ENCODE measurements at regions not wholly inside any gene's neighbourhood (a gene's known extent, or its start where the extent isn't known, plus 50 kb on each side); places are given as distances from the start of the nearest gene placed in this dataset.

GRCh38 chr13:37348916-37349643, 243.6 kb upstream of the CSNK1A1L start:
- Histone ChIP-seq H3K27me3 (ENCODE audit: control insufficient read depth, low read length) (no peaks in the 10 kb centered on the region), H3K79me2 (ENCODE audit: control insufficient read depth, low read length) (no peaks in the 10 kb centered on the region), H3K27ac (ENCODE audit: low read depth, low read length) (no peak overlapping the region), H3K4me3 (ENCODE audit: low read length) (no peak overlapping the region), H3F3A (ENCODE audit: control insufficient read depth, insufficient read depth) (no peaks in the 10 kb centered on the region), H3K4me2 (ENCODE audit: low read length) (no peak overlapping the region), H4K20me1 (ENCODE audit: control insufficient read depth, insufficient read depth, low read depth, low read length) (no peaks in the 10 kb centered on the region), H3K9me2 (replicated peaks; ENCODE audit: control insufficient read depth, low read length) (no peaks in the 10 kb centered on the region), H3K36me3 (ENCODE audit: control insufficient read depth, low read length) (no peaks in the 10 kb centered on the region), H3K9me3 (ENCODE audit: control insufficient read depth, insufficient read depth, low read length) (no peaks in the 10 kb centered on the region), H3K4me1 (ENCODE audit: control insufficient read depth, low read length) (no peaks in the 10 kb centered on the region)
- TF ChIP-seq EZH2phosphoT487 (IDR thresholded peaks at IDR 0.05; ENCODE audit: borderline replicate concordance, low read length) (no peak), CTCF (IDR thresholded peaks at IDR 0.05; ENCODE audit: low read depth, low read length, poor library complexity, severe bottlenecking) (no peak)

- H3K36me3 ChIP-seq (ENCODE audit: control insufficient read depth, low read length), result no peaks in the 10 kb centered on the region
- H3K4me3 ChIP-seq (ENCODE audit: low read length), result no peak overlapping the region
- no peak overlapping the region for H3K27ac ChIP-seq (ENCODE audit: low read depth, low read length)
- H3K79me2 ChIP-seq (ENCODE audit: control insufficient read depth, low read length), result no peaks in the 10 kb centered on the region
- no peaks in the 10 kb centered on the region for H3K27me3 ChIP-seq (ENCODE audit: control insufficient read depth, low read length)
- H3K9me2 ChIP-seq (replicated peaks; ENCODE audit: control insufficient read depth, low read length), result no peaks in the 10 kb centered on the region
- no peak overlapping the region for H3K4me2 ChIP-seq (ENCODE audit: low read length)
- no peak for TF ChIP-seq CTCF (IDR thresholded peaks at IDR 0.05; ENCODE audit: low read depth, low read length, poor library complexity, severe bottlenecking)
- TF ChIP-seq EZH2phosphoT487 (IDR thresholded peaks at IDR 0.05; ENCODE audit: borderline replicate concordance, low read length), result no peak
- no peaks in the 10 kb centered on the region for H3K4me1 ChIP-seq (ENCODE audit: control insufficient read depth, low read length)
- H3F3A ChIP-seq (ENCODE audit: control insufficient read depth, insufficient read depth), result no peaks in the 10 kb centered on the region
- H3K9me3 ChIP-seq (ENCODE audit: control insufficient read depth, insufficient read depth, low read length), result no peaks in the 10 kb centered on the region
- H4K20me1 ChIP-seq (ENCODE audit: control insufficient read depth, insufficient read depth, low read depth, low read length), result no peaks in the 10 kb centered on the region
Observed at GRCh38 chr13:37345869-37346268, 240.4 kb upstream of the CSNK1A1L start.

GRCh38 chr13:37345391-37345790, 239.9 kb upstream of the CSNK1A1L start:
- no peak for TF ChIP-seq EZH2phosphoT487 (IDR thresholded peaks at IDR 0.05; ENCODE audit: borderline replicate concordance, low read length)
- no peak for TF ChIP-seq CTCF (IDR thresholded peaks at IDR 0.05; ENCODE audit: low read depth, low read length, poor library complexity, severe bottlenecking)
- H3F3A ChIP-seq (ENCODE audit: control insufficient read depth, insufficient read depth), result no peaks in the 10 kb centered on the region
- H3K27ac ChIP-seq (ENCODE audit: low read depth, low read length), result no peak overlapping the region
- no peaks in the 10 kb centered on the region for H3K4me1 ChIP-seq (ENCODE audit: control insufficient read depth, low read length)
- no peaks in the 10 kb centered on the region for H3K9me2 ChIP-seq (replicated peaks; ENCODE audit: control insufficient read depth, low read length)
- no peaks in the 10 kb centered on the region for H3K27me3 ChIP-seq (ENCODE audit: control insufficient read depth, low read length)
- H3K36me3 ChIP-seq (ENCODE audit: control insufficient read depth, low read length), result no peaks in the 10 kb centered on the region
- no peaks in the 10 kb centered on the region for H4K20me1 ChIP-seq (ENCODE audit: control insufficient read depth, insufficient read depth, low read depth, low read length)
- H3K9me3 ChIP-seq (ENCODE audit: control insufficient read depth, insufficient read depth, low read length), result no peaks in the 10 kb centered on the region
- H3K79me2 ChIP-seq (ENCODE audit: control insufficient read depth, low read length), result no peaks in the 10 kb centered on the region
- no peak overlapping the region for H3K4me3 ChIP-seq (ENCODE audit: low read length)
- no peak overlapping the region for H3K4me2 ChIP-seq (ENCODE audit: low read length)

Measured in DOHH2 (cell line).